Thyroid gland (tissue), 4 donors: ENCODE measurements at regions not wholly inside any gene's neighbourhood (a gene's known extent, or its start where the extent isn't known, plus 50 kb on each side); places are given as distances from the start of the nearest gene placed in this dataset.

Experiments
- POLR2A ChIP-seq, 2 donors: fragments of 450-650 bp; IDR thresholded peaks; one replicate each; pipeline ENCODE4 v1.6.1; 2017; ENCODE audit warnings: antibody characterized with exemption in 2 of 2, mild to moderate bottlenecking in 2 of 2, moderate library complexity in 1 of 2
- TF ChIP-seq, protein P1 (sequence below), 6 experiments: fragments of 200-600 bp in 3 of 6; fragments of 450-650 bp in 3 of 6; sonication (generic) in 3 of 6; IDR thresholded peaks; one replicate each; pipeline ENCODE4 v1.5.1; 2016 to 2019; ENCODE audit warnings: antibody characterized with exemption in 6 of 6, mild to moderate bottlenecking in 2 of 6, inconsistent platforms in 1 of 6, moderate library complexity in 1 of 6

DNA sequence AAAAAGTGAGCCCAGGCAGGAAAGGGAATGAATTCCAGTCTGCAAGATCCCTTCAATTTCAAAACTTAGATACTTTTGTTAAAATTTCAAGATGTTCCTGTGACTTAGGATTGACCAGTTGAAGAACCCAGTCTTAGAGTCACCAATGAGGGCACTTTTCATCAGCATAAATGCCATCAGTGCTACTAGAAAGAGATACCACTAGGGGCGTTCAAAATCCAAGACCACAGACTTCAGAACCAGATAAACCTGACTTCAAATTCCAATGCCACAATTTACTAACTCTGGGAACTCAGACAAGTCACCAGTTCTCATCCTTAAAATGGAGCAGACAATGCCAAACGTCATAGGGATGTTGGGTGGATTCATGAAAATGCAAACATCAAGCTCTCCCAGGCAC, 523.2 kb downstream of the BUD13 start:
- no peak for TF ChIP-seq POLR2A (IDR thresholded peaks at IDR 0.05)
- TF ChIP-seq, protein P1, sequence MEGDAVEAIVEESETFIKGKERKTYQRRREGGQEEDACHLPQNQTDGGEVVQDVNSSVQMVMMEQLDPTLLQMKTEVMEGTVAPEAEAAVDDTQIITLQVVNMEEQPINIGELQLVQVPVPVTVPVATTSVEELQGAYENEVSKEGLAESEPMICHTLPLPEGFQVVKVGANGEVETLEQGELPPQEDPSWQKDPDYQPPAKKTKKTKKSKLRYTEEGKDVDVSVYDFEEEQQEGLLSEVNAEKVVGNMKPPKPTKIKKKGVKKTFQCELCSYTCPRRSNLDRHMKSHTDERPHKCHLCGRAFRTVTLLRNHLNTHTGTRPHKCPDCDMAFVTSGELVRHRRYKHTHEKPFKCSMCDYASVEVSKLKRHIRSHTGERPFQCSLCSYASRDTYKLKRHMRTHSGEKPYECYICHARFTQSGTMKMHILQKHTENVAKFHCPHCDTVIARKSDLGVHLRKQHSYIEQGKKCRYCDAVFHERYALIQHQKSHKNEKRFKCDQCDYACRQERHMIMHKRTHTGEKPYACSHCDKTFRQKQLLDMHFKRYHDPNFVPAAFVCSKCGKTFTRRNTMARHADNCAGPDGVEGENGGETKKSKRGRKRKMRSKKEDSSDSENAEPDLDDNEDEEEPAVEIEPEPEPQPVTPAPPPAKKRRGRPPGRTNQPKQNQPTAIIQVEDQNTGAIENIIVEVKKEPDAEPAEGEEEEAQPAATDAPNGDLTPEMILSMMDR (IDR thresholded peaks at IDR 0.05): no peak
